HG02884 (cell line): ENCODE measurements at regions not wholly inside any gene's neighbourhood (a gene's known extent, or its start where the extent isn't known, plus 50 kb on each side); places are given as distances from the start of the nearest gene placed in this dataset.

ENCODE experiments used
- ATAC-seq: cut with Tn5 transposase; IDR thresholded peaks from one replicate; pipeline ENCODE4 v1.9.1; 2021; ENCODE audit warnings: mild to moderate bottlenecking, moderate library complexity; ENCODE audit not compliant: unreplicated experiment

DNA sequence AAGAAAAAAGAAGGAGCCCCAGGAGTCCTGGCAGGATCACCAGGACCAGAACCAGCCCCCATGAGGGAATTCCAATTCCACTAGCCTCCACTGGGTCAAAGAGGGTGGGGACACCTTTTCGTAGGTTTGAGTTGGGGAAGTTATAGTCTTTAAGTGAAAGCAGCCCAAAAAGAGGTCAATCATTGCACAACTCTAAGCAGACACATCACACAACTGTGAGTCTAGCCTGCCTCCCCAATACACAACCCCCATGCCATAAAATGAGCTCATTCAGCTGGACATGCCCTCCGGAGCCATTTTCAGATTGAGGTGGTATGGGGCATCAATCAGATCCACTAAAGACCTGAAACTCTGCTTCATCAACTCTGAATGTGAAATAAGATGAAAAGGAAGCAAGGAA, 179.9 kb downstream of the NPHP4 start:
- no peak for ATAC-seq

DNA sequence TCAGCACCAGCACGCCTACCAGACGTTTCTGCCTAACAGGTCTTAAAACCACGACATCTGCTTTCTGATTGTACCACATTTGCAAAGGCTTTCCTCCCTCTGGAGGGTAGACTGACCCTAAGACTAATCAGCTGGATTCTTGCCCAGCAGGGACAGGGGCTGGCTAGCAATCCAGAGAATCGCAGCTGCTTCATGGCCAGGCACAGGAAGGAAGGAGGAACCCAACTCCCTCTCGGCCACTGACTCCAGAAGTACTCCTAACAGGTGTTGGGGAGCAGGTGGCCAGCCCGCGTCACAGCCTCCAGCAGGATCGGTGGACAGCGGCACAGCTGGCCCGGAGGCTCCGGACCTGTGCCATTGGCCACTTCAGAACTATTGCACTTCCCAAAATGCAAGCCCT, 180.8 kb downstream of the NPHP4 start:
- no peak for ATAC-seq

DNA sequence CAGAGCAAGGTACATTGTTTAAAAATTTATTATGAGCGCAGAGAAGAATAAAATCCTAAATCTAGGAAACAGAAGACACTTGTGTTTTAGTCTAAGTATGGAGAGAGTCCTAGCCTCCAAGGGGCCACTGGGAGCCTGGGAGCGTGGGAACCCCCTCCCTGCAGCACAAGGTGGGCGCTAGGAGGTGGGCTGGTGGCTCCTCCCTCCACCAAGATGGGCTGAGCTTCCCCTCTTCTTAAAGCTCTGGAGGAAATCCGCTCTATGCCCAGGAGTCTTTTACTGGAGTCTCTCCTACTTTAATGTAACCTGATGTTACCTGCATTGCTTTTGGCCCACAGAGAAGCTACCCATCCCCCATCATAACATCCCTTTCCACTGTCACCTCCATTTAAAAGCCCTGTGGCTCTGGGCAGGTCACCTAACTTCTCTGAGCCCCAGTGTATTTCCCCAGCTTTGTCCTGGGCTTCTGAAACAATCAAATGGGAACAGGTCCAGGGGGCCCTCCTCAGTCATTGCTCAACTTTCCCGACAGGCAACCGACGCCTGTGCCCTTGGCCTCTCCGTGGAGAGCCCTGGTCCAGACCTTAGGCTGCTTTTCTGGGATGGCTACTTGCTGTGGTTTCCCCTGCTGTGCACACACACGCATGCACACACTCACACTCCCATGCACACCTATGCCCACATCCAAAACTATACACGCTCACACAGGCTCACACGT, 181.5 kb downstream of the NPHP4 start:
- no peak for ATAC-seq

DNA sequence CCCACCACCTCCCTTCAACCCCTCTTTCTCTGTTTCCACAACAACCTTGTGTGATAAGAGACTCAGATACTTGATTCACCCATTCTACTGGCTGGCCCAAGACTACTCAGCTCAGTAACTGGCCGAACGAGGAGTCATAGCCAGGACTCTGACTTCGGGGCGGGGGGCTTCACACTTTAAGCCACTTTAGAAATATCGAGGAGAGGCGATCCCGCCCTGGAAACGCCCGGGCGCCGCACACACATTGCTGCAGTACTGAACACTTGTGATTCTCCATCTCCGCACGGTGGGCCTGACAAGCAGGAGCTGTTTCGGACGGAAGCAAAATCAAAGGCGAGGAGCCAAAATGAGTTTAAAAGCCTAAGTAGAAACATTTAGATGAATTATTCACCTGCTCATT, 182.1 kb downstream of the NPHP4 start:
- ATAC-seq: no peak

DNA sequence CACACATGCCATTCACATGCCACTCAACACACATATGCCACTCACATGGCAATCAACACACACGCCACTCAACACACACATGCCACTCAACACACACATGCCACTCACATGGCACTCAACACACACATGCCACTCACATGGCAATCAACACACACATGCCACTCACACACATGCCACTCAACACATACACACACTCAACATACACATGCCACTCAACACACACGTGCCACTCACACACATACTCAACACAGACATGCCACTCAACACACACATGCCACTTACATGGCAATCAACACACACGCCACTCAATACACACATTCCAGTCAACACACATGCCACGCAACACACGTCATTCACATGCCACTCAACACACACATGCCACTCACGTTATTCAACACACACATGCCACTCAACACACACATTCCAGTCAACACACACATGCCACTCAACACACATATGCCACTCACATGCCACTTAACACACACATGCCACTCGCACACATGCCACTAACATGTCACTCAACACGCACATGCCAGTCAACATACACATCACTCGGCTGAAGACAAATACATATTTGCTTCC, 182.9 kb downstream of the NPHP4 start:
- no peak for ATAC-seq

DNA sequence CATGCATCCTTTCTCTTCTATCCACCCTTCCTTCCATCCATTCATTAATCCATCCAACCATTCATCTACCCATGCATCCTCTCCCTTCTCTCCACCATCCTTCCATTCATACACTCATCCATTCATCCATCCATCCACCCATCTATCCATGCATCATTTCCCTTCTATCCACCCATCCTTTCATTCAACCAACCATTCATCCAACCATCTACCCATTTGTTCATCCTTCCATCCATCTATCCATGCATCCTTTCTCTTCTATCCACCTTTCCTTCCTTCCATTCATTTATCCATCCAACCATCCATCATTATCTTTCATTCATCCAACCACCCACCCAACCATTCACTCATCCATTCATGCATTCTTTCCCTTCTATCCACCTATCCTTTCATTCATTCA, 188.4 kb downstream of the NPHP4 start:
- no peak for ATAC-seq

DNA sequence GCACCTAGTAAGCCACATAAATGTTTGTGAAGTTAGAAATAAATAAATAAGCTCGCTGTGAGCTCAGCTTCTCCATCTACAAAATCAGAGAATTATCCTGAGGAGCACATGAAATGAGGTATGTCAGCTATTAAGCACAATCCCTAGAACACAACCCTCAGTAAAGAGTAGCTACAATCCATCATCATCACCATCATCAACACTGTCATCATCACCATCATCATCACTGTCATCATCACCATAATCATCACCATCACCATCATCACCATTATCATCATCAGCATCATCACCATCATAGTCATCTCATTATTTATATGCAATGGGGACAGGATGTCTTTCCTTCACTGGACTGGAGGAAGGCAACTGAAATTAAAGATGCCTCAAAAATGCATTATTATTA, 189.6 kb downstream of the NPHP4 start:
- ATAC-seq: no peak

DNA sequence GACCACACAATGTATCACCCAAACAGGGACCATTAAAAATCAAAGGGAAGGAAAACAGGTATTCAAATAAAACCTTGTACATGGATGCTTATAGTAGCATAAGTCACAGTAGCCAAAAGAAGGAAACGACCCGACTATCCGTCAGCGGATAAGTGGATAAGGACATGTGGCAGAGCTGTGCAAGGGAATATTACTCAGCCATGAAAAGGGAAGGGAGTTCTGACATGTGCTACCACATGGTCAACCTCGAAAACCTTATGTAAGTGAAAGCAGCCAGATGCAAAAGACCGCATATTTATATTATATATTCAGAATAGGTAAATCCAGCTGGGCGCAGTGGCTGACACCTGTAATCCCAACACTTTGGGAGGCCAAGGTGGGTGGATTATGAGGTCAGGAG, 193.3 kb downstream of the NPHP4 start:
- no peak for ATAC-seq

DNA sequence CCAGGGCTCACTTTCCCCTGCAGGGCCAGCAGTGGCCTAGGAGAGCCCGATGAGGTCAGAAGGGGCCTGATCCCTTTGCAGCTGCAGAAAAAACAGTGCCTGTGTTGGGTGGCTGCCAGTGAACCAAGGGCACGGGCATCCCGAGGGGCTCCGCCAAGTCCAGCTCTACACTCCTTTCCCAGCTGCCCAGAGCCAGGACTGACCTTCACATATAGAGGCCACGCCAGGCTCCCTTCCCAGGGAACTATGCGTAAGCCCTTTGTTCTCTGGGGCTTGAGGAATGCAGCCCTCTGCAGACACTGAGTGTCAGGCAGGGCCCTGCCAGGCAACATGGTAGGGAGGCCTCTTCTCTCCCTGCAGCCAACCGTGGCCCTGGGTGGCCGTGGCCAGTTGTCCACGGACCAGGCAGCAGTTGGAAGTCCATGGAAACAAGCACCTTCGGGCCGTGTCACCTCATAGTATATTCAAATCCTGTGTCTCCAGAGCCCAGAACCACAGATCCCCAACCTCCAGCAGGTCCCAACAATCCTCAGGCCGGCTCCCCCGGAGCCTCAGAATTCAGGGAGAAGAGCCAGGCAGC, 194.0 kb downstream of the NPHP4 start:
- ATAC-seq: no peak

DNA sequence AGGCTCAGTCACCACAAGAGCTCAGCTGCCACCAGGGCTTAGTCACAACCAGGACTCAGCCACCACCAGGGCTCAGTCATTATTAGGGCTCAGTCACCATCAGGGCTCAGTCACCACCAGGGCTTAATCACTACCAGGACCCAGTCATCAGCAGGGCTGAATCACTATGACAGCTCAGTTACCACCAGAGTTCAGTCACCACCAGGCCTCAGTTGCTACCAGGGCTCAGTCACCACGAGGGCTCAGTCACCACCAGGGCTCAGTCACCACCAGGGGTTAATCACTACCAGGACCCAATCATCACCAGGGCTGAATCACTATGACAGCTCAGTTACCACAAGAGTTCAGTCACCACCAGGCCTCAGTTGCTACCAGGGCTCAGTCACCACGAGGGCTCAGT, 196.2 kb downstream of the NPHP4 start:
- ATAC-seq: no peak

DNA sequence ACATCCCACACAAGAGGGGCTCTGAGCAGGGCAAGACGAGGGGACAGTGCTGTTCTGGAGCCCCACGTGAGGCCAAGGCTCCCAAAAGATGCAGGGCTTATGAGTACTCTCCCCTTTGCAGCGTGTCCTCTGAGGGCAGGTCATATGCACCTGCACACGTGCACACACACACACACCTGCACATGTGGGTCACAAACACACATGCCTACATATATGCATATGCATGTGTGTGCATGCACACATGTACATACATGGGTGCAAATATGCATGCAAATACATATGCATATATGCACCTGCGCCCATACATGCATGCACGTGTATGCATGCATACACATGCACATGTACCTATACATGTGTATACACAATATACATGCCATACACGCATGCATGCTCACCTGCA, 197.9 kb downstream of the NPHP4 start:
- ATAC-seq: no peak

DNA sequence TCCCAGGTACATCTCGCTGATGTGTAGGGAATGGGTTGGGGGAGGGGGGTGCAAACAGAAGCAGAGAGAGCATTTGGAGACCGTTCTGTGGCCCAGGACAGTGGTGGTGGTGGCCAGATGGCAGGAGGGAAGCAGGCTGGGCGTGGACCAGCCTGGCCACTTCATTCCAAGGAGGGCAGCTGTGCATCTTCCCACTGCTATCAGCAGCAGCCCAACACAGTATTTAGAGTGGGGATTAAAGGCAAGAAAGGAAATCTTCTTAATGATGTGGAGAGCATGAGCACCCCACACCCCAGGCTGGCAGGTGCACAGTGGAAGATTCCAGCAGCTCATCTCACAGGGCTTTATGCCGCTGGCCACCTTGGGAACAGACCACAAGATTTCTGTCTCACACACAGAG, 198.7 kb downstream of the NPHP4 start:
- no peak for ATAC-seq

DNA sequence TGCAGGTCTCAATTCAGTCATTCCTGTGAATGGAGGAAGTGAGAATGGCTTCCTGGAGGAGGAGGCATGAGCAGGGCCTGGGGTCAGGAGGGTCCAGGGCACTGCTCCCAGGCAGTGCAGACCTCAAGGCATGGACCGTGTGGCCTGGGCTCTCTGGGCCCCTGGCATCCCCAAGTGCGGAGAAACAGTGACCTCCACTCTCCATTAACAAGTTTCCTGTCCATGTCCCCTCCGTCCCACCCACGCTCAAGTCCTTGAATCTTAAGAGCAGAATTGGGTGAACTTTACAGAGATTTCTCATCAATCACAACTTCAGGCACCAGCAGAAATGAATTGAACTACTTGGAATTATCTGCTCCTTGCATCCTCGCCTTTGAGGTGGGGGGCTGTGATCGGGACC, 211.1 kb downstream of the NPHP4 start:
- ATAC-seq: no peak

DNA sequence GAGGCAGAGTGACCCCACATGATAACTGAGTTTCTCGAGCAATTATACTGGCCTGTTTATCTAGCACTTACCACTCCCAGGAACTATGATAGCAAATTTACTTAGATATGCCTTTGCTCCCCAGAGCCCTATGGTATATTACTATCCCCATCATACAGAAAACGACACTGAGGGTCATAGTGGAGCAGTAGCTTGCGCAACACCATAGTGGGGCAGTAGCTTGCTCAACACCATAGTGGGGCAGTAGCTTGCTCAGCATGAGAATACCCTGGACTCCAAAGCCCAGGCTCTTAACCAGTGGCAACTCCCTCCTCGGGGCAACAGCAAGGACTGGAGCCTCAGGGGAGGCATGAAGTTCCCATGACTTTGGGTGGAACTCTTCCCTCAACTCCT, 211.9 kb downstream of the NPHP4 start:
- ATAC-seq: no peak

DNA sequence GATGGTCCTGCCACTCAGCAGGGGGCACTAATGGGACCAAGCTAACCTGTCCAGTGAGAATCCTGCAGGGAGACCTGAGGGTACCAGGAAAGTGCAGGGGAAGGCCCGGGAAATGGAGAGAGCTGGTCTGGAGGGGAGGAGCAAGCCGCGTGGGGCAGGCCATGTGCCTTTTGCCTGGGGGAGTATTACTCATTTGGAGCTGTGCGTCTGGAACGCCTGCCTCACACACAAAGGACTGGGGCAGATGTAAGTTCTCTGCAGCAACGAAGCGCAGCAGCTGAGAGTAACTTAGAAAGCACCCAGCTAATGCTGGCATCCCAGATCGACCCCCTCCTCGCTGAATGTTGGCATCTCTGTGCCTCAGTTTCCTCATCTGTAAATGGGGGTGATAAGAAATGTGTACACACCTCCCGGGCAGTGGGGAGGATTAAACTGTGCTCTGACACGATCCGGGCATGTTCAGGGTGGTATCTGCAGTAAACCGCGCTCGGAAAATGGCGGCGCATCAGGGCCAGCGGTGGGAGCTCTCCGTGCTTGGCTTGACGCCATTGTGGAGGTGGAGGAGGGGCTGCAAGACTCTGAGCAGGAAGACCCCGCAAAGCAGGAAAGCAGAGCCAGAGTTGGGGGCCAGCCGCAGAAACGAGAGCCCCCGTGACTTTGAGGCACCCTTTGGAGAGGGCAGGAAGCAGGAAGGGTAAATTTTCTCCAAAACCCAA, 212.5 kb downstream of the NPHP4 start:
- no peak for ATAC-seq

DNA sequence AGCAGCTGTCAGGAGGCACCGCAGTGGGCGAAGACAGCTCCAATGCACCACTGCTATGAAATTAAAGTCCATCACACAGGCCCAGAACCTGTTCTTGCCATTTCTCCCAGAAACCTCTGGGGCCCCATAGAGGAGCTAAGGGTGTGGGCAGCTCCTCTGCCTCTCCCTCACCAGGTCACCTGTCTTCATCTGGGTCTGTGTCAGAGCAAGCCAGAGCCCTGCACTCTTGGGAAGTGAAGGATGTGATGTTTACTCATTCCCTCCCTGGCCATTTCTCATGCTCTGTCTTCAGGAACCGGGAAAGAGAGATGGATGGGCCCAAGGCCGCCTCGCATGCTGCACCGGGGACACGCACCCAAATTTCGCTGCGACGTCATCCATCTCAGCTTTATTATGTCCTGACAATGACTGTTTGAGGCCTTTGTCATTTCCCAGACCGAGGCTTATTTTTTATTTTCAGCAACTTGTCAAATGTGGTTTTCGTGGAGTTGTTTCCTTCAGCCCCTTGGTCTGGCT, 216.1 kb downstream of the NPHP4 start:
- no peak for ATAC-seq

DNA sequence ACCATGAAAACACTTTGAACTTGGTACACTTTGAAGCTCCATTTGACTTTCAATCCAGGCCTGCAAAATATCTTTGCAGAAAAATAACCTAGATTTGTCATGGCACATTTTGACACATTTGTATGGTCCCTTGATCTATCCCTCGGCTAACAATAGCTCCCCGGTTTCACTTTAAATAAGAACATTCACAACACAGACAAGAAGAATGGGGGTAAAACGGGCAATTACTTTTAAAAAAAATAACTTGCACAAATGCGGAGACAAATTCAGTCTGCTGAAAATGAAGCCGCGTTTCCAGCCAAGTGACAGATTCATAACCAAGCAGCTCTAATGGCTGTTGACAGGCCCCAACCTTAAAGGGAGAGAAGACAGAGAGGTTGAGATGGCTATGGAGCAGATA, 218.2 kb downstream of the NPHP4 start:
- ATAC-seq: no peak

DNA sequence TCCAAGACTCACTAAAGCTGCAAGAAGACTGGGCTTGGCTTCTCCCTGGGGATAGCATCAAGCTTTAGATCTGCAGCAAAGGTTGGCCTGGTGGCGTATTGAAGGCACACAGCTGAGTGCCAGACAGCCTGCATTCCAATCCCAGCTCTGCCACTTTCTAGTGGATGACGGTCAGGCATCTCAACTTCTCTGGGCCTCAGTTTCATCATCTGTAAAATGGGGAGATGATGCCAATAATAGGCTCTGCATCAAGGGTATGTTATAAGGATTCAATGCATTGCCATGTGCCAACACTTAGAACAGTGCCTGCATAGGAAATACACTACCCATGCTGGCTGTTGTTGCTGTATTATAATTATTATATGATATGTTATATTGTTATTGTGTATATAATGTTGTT, 220.4 kb downstream of the NPHP4 start:
- no peak for ATAC-seq

DNA sequence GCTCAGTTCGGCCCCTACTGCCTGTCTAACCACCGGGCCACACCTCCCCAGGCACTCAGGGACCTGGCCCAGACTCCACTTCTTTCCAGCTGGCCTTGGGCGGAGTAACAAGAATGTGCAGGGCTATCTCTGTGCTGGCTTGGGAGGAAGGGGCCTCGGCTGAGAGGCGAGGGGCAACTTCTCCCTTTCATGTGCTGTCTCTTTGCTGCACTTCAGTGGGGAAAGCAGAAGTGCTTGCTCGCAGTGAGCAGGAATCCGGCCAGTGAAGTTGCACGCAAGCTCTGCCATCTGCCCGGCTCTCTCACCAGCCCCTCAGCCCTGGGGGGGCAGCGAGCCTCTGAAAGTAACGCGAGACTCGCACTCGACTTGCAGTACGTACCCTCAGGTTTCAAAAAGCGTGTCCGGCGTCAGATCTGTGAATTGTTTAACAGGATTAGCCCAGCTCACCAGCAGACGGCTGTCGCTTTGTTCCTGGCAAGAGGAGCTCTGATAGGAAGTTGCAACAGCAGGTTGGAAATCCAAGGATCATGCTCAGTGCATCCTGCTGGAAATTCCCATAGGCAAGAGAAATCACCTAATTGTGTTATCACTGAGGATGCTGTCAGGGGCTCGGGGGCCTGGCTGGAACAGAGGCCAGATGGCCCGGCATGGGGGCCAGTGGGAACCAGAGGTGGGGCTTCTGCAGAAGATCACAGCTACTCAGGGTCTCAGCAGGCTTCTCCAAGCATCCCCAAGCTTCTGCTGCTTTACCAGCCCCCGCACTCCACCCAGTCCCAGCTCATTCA, 221.1 kb downstream of the NPHP4 start:
- no peak for ATAC-seq

DNA sequence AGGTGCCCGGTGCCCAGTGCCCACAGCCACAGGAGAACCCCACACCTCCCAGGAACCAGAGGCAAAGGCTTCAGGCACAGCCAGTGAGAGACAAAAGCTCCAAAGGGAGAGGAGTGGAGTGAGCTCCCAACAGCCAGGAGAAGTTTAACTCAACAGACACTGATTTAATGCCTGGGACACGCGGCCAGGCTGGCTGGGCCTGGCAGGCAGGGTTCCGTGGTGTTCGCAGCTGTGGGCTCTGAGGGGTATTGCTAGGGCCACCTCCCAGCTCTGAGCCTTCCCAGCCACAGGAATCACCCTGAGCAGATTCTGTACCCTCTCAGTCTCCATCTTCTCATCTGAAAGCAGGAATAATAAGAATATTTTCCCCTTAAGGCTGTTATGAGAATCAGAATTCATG, 222.5 kb downstream of the NPHP4 start:
- ATAC-seq: no peak

DNA sequence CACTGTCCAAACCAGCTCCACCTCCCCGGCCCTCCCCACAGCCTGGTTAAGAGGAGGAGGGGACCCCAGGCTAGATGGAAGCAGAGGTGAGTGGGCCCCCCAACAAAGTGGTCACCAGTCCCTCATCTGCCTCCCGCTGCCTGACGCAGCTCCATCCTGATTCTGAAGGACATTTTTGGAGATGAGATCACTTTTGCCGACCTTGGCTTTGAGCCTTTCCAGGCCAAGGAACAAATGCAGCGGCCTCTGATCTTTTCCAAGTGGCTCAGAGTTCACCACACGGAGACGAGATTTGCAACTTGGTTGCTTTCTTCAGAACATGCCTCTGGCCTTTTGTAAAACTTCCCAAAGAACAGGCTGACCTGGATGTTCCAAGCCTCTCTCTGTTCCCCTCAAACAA, 223.1 kb downstream of the NPHP4 start:
- ATAC-seq: no peak
